H1 (cell line): ENCODE measurements at regions not wholly inside any gene's neighbourhood (a gene's known extent, or its start where the extent isn't known, plus 50 kb on each side); places are given as distances from the start of the nearest gene placed in this dataset.

Experiments used
- JUN ChIP-seq: IDR thresholded peaks from 2 replicates; pipeline ENCODE4 v1.6.1; 2011; ENCODE audit warnings: low read depth, mild to moderate bottlenecking, improper control_type of control experiment, low read length
- TAF1 ChIP-seq: IDR thresholded peaks from 2 replicates; pipeline ENCODE4 v1.6.1; 2011; ENCODE audit warnings: mild to moderate bottlenecking, low read depth, low read length

DNA sequence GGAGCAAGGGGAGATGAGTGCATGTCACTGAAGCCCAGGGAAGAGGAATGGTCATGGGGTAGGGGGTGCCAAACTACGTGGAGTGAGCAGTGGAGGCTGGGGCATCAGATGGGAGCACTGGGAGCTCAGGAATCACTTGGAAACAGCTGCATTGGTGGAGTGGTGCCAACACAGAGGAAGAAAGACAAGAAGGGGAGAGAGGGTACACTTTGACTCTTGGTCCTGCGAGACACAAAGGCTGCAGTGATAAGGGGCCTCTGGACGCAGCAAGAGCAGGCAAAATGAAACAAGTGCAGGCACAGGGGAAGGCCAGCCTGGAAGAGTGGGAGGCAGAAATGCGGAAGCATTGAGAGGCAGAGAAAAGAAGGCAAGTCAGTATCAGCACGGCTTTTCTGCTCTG, 134.7 kb upstream of the SMIM21 start (continued):
- TF ChIP-seq JUN = no peak
- TF ChIP-seq TAF1 = no peak
